Stomach (tissue), 8 donors: ENCODE measurements at regions not wholly inside any gene's neighbourhood (a gene's known extent, or its start where the extent isn't known, plus 50 kb on each side); places are given as distances from the start of the nearest gene placed in this dataset.

Source experiments
- DNase-seq, 2 donors: peaks; one replicate each; pipeline versions ENCODE4 v3.0.0 to v3.0.0-alpha.2; 2013 to 2019
- H3K27ac ChIP-seq, 5 donors: fragments of 200-600 bp in 4 of 5; sonication (generic) in 4 of 5; one replicate each; pipeline ENCODE4 v1.5.1; 2013 to 2019; ENCODE audit warnings: mild to moderate bottlenecking in 1 of 5, moderate library complexity in 1 of 5
- H3K27me3 ChIP-seq, 3 donors: fragments of 200-600 bp; sonication (generic); one replicate each; pipeline ENCODE4 v1.5.1; 2017 to 2019; ENCODE audit warnings: mixed run types in 1 of 3
- H3K36me3 ChIP-seq, 4 donors: fragments of 200-600 bp; sonication (generic); 1 replicate in 3 of 4; 2 replicates in 1 of 4; pipeline ENCODE4 v1.5.1; 2016 to 2019
- H3K4me1 ChIP-seq, 4 donors: fragments of 200-600 bp; sonication (generic); one replicate each; pipeline ENCODE4 v1.5.1; 2016 to 2019
- H3K4me3 ChIP-seq, 4 donors: fragments of 200-600 bp; sonication (generic) in 3 of 4; one replicate each; pipeline ENCODE4 v1.5.1; 2016 to 2019; ENCODE audit warnings: mild to moderate bottlenecking in 1 of 4
- H3K9me3 ChIP-seq, 4 donors: fragments of 200-600 bp; sonication (generic); one replicate each; pipeline ENCODE4 v1.5.1; 2016 to 2019
- CTCF ChIP-seq, 7 experiments: fragments of 450-650 bp in 4 of 7; fragments of 200-600 bp in 3 of 7; sonication (generic) in 3 of 7; IDR thresholded peaks; one replicate each; pipeline ENCODE4 v1.5.1; 2016 to 2019; ENCODE audit warnings: antibody characterized with exemption in 7 of 7, control low read depth in 2 of 7, mild to moderate bottlenecking in 1 of 7
- EP300 ChIP-seq: sonication (generic); formaldehyde crosslinking; IDR thresholded peaks from one replicate; pipeline ENCODE4 v1.6.1; 2017; ENCODE audit warnings: antibody characterized with exemption
- POLR2A ChIP-seq, 4 donors: fragments of 450-650 bp; IDR thresholded peaks; one replicate each; pipeline ENCODE4 v1.6.1; 2016; ENCODE audit warnings: antibody characterized with exemption in 4 of 4, control low read depth in 2 of 4, mild to moderate bottlenecking in 1 of 4, moderate library complexity in 1 of 4
- POLR2AphosphoS5 ChIP-seq, 3 donors: sonication (generic); formaldehyde crosslinking; IDR thresholded peaks; one replicate each; pipeline ENCODE4 v1.6.1; 2016; ENCODE audit warnings: antibody characterized with exemption in 3 of 3
- WGBS, 5 donors: extraction: QIAGEN DNeasy Blood & Tissue Kit in 3 of 5; methylation state at CpG; one replicate each; pipeline versions ENCODE4 v1.1.5 to v1.1.7; 2013 to 2018; 5-methylcytosine and 5-hydroxymethylcytosine counted together
- intact Hi-C: fragments of 100-400 bp; cut with DNase I; formaldehyde crosslinking; loops from one replicate; pipeline ENCODE4 v1.15.1; 2023; ENCODE audit warnings: low total_unique reads
- donor health status: healthy with polysubstance abuse.
- donor health status: Bipolar disorder and iron deficiency.
- donor health status: healthy.

GRCh38 chr3:135532021-135532420 is 433.5 kb upstream of the PPP2R3A start:
- H3K36me3 ChIP-seq: no peaks in the 10 kb centered on the region
- 14 to 35% (median 29%) methylated on average over 3 of the region's 3 CpGs for WGBS, 5 donors
- no peak for TF ChIP-seq POLR2AphosphoS5 (IDR thresholded peaks at IDR 0.05)
- no peak for TF ChIP-seq CTCF (IDR thresholded peaks at IDR 0.05)
- no peak for TF ChIP-seq EP300
- TF ChIP-seq POLR2A (IDR thresholded peaks at IDR 0.05): no peak
- peak in 1 of 2 donors; percentile 31 for DNase-seq
- intact Hi-C loops: no loop called here
- H3K4me3 ChIP-seq: no peak overlapping the region
- no peaks in the 10 kb centered on the region for H3K4me1 ChIP-seq
- no peak overlapping the region for H3K27ac ChIP-seq
- H3K9me3 ChIP-seq: peaks cover 0 to 3% (median 0%) of the 10 kb centered on the region in 4 donors
- H3K27me3 ChIP-seq: peaks cover 0 to 3% (median 0%) of the 10 kb centered on the region in 3 donors

- H3K9me3 ChIP-seq: peaks cover 0 to 3% (median 0%) of the 10 kb centered on the region in 4 donors
- no peak overlapping the region for H3K27ac ChIP-seq
- no peak overlapping the region for H3K4me3 ChIP-seq
- H3K27me3 ChIP-seq: no peaks in the 10 kb centered on the region
- H3K36me3 ChIP-seq: no peaks in the 10 kb centered on the region
- DNase-seq: no peak
- 63 to 85% (median 71%) methylated on average over 2 of the region's 2 CpGs for WGBS, 5 donors
- TF ChIP-seq CTCF (IDR thresholded peaks at IDR 0.05) (no peak), EP300 (no peak), POLR2AphosphoS5 (IDR thresholded peaks at IDR 0.05) (no peak), POLR2A (IDR thresholded peaks at IDR 0.05) (no peak)
- H3K4me1 ChIP-seq: no peaks in the 10 kb centered on the region
- intact Hi-C loops: no loop called here
These were observed 427.4 kb upstream of the PPP2R3A start for GRCh38 chr3:135538123-135538522.

GRCh38 chr3:135539351-135539750 is 426.2 kb upstream of the PPP2R3A start:
- no peak overlapping the region for H3K4me3 ChIP-seq
- TF ChIP-seq POLR2AphosphoS5 (IDR thresholded peaks at IDR 0.05) (no peak), POLR2A (IDR thresholded peaks at IDR 0.05) (no peak), EP300 (no peak), CTCF (IDR thresholded peaks at IDR 0.05) (no peak)
- 51 to 59% (median 57%) methylated on average over 4 of the region's 4 CpGs for WGBS, 5 donors
- peaks cover 0 to 3% (median 0%) of the 10 kb centered on the region in 4 donors for H3K9me3 ChIP-seq
- no peaks in the 10 kb centered on the region for H3K27me3 ChIP-seq
- no peak for DNase-seq
- no peaks in the 10 kb centered on the region for H3K36me3 ChIP-seq
- intact Hi-C loops: no loop called here
- no peaks in the 10 kb centered on the region for H3K4me1 ChIP-seq
- no peak overlapping the region for H3K27ac ChIP-seq

GRCh38 chr3:135539854-135540253 is 425.7 kb upstream of the PPP2R3A start:
- Histone ChIP-seq H3K9me3 (peaks cover 0 to 3% (median 0%) of the 10 kb centered on the region in 4 donors), H3K4me3 (no peak overlapping the region), H3K27me3 (no peaks in the 10 kb centered on the region), H3K4me1 (no peaks in the 10 kb centered on the region), H3K27ac (no peak overlapping the region), H3K36me3 (no peaks in the 10 kb centered on the region)
- no peak for TF ChIP-seq POLR2A (IDR thresholded peaks at IDR 0.05)
- TF ChIP-seq CTCF (IDR thresholded peaks at IDR 0.05): no peak
- TF ChIP-seq POLR2AphosphoS5 (IDR thresholded peaks at IDR 0.05): no peak
- TF ChIP-seq EP300: no peak
- intact Hi-C loops: no loop called here
- no peak for DNase-seq
- 82 to 89% (median 86%) methylated on average over 3 of the region's 3 CpGs for WGBS, 5 donors
